SW480 (cell line): ENCODE measurements at regions not wholly inside any gene's neighbourhood (a gene's known extent, or its start where the extent isn't known, plus 50 kb on each side); places are given as distances from the start of the nearest gene placed in this dataset.
"Not testable (repeated sequence)": the region's sequence is repeated elsewhere in the genome, so short reads cannot be mapped to it uniquely, and the experiment has no call there.

Experiments
- DNase-seq: peaks from one replicate; pipeline ENCODE4 v3.0.0-alpha.2; 2016; ENCODE audit warnings: low spot score

DNA sequence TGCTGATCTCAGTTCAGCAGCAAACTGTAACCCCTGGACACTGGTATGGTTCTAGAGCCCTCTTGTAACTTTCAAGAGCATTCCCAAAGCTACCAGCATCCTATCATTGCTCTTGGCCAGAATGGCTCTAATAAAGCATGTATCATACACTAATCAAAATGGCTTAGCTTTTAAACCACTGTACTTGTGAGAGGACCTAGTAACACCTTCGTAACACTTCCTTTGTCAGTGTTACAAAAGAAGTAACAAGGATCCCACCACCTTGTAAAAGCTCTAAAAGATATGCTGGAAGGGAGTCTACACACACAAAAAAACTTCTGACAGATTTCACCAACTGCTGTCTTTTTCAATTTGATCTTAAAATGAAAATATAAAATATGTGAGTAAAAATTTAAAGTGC is 144.7 kb downstream of the ALOX5 start:
- no peak for DNase-seq

DNA sequence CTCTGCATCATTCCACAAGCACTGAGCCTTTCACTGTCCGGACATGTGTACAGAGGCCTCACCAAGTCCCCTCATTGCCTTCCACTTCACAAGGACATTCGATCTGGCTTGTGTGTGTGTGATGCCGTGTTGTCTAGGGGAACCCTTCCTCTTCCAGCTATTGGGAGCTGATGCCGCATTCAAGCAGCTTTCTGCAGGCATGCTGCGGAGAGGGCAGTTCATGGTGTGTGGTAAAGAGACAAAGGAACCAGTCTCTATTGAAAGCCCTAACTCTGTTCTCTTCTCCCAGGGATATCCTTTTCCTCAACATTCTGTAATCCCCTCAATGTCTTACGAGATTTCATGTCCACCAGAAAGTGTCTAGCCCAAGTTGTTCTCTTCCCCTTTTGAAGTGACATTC is 141.6 kb downstream of the ALOX5 start:
- no peak for DNase-seq

DNA sequence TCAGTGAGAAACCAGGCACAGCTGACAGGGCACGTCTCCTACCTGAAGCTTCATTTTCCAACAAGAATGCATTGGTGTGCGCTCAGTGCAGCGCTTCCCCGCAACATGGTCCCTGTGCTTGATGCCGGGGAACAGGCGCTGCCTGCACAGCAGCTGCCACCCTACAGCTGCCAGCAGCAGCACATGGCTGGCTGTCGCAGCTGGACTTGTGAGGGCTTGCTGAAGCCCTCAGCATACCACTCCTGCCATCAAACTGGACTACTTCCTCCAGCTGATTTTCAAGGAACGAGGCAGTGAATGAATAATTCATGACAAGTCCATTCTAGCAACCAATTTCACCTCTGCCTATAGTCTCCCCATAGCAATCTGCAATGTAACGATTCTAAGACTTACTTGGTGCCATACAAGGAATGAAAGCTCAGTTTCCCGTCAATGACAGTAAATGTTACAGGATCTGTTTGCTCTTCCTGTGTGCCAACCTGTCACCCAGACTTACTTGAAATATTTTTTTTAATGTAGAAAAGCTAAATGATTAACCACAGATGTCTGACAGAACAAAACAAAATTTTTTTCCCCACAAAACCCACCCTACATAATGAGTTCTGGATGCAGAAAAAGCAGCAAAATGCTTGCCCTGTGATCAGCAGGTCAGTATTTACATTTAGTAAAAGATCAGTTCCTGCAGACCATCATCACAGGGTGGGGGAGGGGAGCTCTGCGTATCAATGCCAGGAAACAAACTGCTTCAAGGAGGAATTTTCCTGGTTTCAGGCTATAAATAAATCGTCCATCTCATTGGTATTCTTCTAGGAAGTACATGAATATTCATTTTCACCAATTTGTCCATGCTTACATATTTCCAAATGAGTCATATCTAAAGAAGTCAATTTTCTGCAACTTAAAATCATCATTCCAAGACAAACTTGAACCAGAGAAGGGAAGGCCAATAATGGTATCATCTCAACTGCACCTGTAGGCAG is 140.6 kb downstream of the ALOX5 start:
- DNase-seq: no peak

DNA sequence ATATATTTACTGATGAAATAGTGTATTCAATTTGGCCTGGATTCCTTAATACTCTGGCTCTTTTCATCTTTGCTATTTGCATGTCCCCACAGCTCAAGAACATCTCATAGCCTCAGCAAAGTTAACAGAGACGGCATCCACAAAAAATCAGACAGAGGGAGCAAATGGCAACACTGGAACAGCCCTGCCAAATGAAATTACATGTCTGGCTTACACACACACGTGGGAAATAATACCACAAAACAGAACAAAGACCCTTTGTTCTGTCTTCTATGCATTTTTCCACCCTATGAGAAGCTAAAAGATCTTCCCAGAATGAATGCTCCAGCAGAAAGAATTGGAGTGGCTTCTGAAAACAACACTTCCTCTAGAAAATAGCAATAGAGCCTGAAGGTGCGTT is 139.5 kb downstream of the ALOX5 start:
- DNase-seq: peak; percentile 18

DNA sequence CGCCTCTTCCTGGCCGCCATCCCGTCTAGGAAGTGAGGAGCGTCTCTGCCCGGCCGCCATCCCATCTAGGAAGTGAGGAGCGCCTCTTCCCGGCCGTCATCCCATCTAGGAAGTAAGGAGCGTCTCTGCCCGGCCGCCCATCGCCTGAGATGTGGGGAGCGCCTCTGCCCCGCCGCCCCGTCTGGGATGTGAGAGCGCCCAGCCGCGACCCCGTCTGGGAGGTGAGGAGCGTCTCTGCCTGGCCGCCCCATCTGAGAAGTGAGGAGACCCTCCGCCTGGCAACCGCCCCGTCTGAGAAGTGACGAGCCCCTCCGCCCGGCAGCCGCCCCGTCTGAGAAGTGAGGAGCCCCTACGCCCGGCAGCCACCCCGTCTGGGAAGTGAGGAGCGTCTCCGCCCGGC is 137.9 kb downstream of the ALOX5 start:
- not testable (repeated sequence) for DNase-seq

DNA sequence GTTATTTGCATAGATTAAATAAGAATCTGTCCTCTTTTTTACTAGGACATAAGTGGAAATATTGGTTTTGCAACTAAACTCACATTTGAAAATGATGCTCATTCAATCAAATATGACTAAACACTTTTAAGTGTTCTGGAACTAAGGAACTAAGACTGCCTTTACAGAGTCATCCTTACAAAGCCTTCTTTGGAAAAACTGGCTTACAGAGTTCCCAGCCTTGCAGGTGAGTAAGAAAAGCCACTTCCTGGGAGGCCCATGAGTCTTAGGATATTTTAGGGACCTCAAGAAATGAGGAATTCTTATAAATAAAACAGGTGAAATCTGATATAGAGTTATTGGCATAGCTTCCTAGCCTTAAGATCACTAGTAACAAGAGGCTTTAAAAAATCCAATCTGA is 135.5 kb downstream of the ALOX5 start:
- no peak for DNase-seq

DNA sequence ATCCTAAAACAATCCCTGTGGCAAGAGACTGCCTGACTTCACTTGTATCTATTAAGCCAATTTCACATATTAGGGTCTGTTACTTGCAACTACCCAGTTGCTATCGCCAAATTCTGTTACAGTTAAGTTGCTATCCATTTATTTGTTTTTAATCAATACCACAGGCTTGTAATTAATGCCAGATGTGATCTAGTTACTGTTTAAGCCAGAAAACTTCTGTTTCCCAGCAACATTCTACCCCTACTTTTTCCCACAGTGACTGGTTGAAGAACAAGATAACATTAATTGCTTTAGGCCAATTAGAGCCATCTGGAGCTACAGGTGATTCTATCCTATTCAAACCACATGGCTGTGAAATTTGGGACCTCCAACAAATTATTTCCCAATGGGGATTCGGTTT is 131.3 kb downstream of the ALOX5 start:
- no peak for DNase-seq

DNA sequence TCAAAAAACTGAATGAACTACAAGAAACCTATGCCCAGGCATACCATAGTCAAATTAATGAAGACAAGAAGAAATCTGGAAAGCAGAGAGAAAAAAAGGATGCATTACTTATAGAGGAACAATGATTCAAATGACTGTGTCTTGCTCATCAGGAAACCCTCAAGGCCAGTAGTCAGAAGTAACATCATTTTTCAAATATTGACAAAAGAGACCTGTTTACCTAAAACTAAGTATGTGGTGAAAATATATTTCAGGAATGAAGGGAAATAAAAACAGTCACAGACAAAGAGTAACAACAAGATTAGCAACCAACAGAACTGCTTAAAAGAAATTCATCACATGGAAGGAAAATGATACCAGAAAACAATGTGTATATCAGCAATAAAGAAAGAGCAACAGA is 128.4 kb downstream of the ALOX5 start:
- no peak for DNase-seq

DNA sequence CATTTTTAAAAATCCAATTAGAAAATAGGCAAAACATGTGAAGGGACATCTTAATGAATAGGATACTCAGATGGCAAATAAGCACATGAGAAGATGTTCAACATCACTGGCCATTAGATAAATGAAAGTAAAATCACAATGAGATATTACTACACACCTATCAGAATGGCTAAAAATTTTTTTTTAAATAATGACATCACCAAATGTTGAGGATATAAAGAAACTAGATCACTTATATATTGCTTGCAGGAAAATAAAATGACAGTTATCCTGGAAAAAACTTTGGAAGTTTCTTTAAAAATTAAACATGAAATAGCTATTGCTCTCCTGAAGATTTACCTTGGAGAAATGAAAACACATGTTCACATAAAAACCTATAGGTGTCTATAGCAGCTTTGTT is 127.8 kb downstream of the ALOX5 start:
- no peak for DNase-seq

DNA sequence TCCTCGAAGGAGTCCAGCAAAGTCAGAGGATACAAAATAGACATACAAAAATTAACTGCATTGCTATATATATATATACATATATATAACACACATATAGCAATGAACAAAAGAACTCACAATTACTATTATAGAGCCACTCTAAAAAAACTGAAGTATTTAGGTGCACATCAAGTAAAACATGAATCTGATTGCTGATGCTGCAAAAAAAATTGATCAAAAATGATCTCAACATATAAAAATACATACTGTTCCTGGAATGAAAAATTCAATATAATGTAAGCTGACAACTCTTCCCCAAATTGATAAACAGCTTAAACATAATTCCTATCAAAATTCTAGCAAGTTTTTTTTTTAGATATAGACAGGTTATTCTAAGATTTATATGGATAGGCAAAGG is 126.8 kb downstream of the ALOX5 start:
- DNase-seq: no peak

DNA sequence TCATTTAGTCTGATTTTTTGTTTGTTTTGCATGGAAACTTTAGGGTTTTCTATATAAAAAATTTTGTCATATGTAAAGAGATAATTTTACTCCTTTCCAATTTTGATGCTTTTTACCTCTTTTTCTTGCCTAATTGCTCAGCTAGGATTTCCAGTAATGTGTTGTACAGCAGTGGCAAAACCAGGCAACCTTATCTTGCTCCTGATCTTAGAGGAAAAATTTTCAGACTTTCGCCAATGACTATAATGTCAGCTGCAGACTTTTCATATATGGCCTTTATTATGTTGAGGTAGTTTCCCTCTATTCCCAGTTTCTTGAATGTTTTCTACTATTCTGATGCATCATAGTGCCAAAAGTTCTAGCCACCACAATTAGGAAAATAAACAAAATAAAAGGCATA is 126.3 kb downstream of the ALOX5 start:
- DNase-seq: no peak

DNA sequence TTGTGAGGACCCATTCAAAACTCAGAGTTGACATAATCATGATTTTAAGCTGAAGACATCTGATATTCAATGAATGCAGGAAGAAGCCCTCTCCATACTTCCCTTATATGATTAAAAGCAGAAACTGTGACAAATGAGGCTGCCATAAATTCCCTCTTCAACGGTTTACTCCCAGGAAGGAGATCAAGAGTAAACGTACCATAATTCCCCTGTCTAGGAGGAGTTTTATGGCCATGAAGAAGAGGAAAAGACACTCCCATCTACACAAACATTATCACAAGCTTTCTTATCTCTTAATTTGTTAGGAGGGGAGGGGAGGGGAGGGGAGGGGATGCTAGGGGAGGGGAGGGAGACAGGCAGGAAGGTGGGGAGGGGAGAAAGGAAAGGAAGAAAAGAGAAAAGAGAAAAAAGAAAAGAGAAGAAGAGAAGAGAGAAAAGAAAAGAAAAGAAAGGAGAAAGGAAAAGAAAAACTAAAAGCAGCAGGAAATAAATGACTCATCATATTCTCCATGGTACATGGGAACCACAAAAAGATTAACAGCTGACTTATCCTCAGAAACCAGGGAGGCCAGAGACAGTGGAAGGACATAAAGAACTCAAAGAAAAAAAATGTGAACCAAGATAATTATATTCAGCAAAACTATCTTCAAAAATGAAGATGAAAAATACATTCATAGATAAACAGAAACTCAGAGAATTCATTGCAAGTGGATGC is 121.6 kb downstream of the ALOX5 start:
- DNase-seq: peak; percentile 9
